Muscle of arm (tissue), 1 donor: ENCODE measurements at regions not wholly inside any gene's neighbourhood (a gene's known extent, or its start where the extent isn't known, plus 50 kb on each side); places are given as distances from the start of the nearest gene placed in this dataset.

Source experiments
- DNase-seq: peaks from one replicate; pipeline ENCODE4 v3.0.0-alpha.2; 2013

DNA sequence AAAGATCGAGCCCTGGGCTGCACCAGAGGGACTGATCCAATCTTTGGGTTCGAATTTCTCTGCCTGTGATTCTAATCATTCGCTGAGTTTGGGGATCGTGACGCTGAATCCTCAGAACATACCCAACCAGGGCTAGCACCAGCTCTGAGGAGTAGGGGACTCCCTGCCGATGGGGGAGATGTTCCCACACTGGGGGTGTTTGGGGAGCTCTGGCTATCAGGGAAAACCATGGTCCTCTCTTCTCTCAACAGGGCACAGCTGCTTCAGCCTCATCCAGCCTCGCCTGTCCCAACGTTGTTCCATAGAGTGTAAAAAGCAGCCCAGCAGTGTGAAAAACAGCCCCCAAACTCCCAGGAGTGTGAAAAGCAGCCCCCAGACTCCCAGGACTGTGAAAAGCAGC is 136.6 kb downstream of the ANKRD60 start:
- DNase-seq: no peak

DNA sequence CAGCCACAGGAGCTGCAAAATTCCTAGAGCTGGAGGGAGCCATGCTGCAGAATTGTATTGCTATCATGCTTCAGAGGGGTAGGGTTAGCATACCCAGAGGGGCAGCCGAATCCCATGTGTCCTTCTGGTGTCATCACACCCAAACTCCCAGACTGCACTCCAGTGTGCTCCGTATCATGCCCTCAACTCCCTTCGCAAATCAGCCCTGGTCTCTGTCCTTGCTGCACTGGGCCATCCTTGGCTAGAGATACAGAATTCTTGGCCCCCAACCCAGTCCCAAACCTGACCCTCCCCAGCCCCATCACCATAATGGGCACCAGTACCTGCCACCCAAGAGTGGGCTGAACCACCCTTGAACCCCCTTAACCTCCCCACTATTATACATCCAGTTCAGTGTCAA is 138.3 kb downstream of the ANKRD60 start:
- no peak for DNase-seq

DNA sequence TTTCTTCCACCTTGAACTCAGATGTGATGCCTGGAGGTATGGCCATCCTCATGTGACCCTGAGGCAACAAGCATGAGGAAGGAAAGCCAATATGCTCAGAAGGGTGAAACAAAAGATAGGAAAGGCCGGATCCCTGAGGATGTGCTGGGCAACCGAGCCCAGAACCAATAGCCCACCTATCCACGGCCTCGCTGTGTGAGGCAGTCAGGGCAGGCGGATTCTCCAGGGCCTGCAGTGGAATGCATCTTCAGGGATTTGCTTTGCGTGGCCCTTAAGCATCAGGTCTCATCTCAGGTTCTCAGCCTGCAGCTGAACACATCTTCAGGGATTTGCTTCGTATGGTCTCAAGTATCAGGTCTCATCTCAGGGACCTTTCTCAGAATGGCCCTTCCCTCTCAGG is 139.8 kb downstream of the ANKRD60 start:
- no peak for DNase-seq

DNA sequence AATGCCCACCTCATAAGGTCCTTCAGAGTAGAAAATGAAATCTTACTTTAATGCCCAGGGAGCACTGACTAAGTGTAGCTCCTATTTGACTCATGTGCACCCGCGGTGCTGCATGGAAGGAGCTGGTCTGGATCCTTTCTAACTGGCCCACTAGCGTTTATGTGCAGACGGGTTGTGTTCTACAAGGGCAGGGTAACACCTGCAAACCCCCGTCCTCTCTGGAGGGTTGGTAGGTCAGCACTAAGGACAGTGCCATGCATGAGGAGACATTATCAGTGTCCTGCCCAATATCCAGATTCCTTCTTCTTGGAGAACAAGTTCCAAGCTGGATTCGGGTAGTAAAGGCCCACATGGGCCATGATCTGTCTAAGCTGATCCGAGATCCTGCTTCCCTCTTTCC is 140.3 kb downstream of the ANKRD60 start:
- DNase-seq: no peak

DNA sequence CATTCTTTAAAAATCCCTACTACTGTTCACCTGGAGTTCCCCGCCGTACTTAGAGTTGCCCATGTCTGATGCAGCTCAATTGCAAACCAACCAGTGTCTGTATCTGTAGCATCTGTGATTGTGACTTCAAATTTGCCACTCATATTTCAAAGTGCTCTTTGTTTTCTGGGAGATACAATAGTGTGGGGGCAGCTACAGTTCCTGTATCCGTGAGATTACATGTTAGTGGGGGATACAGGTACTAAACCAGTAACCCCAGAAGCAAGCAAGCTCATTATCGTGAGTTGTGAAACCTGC is 140.9 kb downstream of the ANKRD60 start:
- no peak for DNase-seq

DNA sequence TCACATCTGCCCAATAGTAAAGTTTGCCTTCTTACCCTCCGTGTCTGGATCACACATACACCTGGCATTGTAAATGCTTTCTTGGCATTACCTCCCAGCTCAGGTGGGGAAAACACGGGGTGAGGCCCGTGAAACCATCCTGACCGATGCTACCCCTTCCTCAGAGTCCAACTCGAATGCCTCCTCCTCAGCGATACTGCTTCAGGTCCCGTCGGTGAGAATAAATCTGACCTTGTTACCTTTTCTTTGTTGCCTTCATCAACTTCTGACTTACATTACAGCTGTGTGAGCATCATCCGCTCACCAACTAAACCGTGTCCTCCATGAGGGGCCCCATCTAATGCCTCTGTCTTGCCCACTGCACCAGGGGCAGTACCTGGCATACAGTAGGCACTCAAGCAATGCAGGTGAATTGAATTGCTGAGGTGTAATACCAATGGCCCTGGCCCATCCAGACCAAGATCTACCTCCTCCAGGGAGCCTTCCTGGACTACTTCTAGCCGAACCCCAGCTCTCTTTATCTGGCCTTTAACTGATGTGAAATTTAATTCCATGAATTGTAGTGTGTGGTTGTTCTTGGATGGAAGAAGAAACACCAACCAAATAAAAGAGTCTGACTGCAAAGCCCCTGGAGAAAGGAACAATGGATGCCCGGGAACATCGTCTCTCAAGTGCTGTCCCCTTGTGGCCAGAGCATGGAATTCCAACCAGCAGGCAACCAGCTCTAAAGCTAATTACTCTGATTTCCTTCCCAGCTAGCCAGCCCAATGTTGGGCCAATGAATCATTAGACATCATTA is 141.5 kb downstream of the ANKRD60 start:
- peak; percentile 28 for DNase-seq

DNA sequence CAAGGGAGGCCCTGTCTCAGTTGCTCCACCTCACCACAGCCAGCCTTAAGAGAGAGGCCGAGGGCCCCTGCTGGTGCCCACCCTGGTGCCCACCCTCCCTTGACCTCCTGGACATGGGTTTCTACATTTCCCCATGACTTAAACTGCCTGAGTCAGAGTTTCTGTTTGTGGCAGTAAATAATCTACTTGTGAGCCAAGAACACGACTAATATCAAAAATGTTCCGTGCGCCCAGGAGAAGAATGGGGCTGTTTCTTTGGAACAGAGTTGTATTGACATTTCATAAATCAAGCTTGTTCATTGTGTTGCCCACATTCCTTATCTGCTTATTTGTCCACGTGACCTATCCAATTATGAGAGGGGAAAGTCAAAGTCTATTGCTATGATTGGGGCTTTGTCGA is 143.5 kb downstream of the ANKRD60 start:
- DNase-seq: no peak

DNA sequence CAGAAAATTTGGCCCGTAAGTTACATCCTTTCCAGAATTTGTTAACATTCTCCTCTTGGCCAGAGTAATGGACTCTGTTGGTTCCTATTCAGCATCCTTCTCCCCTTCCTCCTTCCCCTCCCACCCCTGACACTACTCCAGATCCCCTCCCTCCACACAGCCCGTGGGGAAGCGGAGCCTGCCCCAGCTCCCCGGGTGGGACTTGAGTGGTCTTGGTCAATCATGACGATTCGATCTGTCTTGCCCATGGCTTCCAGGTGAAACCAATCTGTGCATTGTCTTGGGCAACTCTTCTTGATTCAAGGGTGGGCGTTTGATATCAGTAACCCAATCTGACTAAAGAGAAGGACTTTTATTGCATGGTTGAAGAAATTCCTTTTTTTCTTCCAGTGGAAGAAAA is 143.9 kb downstream of the ANKRD60 start:
- no peak for DNase-seq

DNA sequence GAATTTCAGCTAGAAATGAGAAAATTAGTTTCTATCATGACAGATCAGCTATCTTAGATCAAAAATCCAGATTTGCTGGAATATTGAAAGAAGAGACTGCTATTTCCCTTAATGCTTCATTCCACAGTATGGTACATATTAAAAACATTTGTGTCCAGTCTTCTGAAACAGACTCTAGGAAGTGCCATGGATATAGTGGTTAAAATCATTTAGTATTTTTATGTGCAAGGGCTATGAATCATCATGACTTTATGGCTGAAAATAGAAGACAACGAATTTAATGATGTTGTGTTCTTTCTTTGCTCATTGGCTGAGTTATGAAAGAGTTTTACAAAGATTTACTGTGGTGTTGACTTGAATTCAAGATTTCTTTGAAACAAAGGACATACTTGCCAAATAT is 146.6 kb downstream of the ANKRD60 start:
- no peak for DNase-seq

DNA sequence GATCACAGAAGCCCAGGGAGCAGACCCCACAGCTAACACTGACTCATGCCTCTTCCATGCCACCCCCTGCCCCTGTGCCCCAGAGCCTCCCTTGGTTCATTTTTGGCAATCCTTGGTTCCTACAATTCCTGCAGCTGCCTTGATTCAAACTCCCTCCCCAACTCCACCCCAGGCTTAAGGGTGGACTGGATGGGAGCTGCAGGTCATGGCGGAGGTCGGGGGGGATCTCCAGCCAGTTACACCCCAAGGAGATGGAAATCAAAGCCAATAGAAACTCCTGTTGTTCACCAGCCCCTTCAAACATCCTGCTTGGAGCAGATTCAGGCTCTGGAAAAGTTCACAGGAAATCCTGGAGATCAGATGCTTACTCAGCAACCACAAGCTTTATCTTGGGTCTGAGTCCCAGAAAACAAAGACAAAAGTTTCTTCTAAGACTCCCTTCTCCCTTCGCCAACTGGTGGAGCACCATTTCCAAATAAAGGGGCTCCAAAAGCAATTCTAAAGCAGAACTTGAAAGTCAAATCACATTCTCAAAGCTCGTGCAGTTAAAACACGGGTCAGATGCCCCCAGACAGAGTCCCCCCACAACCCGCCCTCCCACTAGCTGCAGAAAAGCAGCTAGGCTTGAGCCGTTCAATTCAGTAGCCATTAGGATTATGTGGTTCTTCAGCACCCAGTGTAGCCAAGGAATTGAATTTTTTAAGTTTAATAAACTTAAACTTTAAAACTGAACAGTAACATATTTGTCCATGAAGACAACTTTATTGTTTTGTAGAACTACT is 149.5 kb downstream of the ANKRD60 start:
- DNase-seq: peak; percentile 35

DNA sequence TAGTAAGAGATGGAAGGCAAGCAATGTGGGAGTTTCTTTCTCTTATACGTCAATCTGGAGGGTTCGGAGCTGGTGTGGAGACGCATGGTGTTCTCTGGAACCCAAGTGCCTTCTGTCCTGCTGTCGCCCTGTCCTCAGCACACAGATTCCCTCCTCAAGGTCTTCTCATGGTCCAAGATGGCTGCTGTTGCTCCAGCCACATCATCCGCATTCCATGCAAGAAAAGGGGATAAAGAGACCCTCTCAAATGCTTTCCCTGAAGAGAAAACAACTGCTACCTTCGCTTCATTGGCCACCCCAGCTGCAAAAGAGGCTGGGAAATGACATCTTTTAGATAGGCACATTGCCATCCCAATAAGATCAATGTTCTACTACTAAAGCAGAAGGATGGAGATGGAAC is 151.2 kb downstream of the ANKRD60 start:
- DNase-seq: no peak

DNA sequence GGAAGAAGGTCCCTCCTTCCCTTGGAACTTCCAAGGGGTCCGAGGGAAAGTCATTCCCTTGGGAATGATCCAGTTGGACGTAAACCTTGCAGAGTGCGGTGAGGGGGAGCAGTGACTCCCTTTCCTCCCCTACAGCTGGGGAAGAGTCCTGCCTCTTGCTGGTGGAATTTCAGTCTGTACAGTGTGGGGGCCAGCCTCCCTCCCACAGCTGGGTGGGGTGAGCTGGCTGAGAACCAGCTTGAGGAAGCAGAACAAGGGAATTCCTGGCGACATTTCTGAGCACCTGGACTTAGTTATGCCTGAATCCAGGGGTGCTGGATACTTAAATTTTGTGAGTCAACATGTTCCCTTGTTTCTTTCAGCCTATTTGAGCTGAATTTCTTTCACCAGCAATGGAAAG is 152.0 kb downstream of the ANKRD60 start:
- no peak for DNase-seq

DNA sequence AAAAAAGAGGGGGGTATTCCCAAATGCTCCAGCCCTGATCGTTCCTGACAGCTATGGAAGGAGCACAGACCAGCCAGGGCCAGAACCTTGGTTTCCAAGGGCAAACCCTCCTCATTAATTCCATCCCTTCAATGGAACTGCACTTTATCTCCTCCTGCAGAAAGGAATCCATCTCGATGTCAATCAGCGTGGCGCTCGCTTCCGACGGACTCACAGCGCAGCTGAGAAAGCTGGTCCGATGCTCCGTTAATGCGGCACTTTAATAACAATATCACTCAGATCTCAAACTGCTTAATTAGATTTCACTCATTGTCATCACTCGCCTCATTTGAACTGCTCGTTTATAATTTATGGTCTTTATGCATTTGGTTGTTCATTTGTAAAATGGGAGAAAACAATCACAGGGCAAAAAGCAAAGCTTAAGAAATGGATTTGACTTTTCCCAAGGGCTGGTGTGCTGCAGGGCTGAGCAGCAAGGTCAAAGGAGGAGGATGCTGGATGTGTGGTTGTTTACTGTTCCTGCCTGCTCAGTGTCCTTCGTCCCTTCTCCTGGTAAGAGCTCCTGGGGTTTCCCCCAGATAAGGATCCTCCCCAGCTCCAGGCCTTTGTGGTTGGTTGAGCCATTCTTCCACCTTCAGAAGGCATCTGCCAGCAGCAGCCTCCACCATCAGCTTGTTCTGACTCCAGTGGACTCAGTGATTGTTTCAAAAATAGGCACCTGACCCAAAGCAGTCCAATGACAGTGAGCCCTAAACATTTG is 152.7 kb downstream of the ANKRD60 start:
- no peak for DNase-seq

DNA sequence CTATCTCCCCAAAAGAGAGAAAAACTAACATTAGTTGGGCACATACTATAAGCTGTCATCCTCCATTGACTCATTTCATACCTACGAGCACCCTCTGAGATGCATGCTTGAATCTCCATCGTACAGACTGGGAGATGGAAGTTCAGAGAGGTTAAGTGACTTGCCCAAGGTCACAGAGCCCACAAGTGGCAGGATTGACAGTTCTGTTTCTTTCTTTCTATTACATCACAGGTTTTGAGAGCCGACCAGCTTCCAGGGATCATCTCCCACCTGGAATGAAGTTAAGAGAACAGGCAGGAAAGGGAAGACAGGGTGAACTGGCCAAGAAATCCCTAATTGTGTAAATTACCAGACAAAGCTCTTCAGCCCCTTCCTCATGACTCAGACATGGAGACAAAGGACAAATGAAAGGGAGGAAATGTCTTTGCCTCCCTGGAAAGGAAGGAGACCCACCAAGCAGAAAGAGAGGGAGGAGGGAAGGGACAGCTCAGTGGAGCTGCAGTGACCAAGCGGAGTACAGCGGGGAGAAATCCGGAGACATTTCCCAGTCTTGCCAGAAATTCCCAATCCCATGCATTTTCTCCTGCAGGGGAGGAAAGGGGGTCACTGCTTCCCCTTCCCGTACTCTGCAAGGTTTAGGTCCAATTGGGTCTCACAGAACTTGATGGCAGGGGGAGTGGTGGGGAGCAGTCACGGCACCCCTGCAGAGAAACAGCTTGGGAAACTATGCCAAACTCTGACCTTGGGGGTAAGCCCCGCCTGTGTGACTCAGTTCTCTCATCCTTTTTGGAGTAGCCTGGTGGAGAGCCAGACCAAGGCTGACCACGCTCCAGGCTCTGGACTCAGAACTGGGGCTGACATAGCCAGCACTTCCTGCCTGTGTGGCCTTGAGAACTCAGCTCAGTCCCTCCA is 154.3 kb downstream of the ANKRD60 start:
- no peak for DNase-seq

DNA sequence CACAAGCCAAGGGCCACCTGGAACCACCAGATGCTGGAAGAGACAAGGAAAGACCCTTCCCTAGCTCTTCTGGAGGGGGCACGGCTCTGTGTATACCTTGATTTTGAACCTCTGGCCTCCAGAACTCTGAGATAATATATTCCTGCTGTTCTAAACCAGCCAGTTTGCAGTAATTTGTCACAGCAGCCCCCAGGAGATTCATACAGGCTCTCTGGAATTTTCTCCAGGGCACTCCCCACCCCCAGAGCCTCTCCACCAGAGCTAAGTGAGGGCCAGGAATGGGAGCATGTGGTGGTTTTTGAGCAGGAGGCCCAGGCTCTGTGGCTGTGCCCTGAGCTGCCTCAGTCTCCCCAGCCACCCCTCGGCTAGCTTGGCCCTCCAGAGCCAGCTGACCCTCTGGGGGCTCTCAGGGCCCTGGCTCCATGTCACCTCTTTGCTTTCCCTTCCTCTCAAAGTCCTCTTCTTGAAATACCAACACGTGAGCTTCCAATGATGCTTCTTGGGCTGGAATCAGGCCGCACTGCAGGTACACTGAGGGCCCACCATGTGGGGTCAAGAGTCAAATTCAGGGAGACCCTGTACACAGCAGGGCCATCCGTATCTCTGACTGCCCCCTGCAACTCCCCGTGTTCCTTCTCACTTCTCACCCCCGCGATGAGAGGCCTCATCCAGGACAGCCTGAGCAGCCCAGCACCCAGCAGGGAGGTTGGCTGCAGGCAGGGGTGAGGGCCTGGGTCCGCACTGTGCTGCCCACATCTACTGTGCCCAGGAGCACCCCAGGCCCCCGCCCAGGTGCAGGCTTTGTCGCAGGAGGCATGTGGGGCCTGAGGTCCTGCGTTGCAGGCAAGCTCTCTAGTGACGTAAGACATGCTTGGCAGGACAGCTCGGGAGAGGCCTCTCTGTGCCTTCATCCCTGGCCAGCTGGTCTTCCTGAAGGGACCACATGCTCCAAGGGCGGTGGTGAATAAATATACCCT is 155.5 kb downstream of the ANKRD60 start:
- DNase-seq: no peak

DNA sequence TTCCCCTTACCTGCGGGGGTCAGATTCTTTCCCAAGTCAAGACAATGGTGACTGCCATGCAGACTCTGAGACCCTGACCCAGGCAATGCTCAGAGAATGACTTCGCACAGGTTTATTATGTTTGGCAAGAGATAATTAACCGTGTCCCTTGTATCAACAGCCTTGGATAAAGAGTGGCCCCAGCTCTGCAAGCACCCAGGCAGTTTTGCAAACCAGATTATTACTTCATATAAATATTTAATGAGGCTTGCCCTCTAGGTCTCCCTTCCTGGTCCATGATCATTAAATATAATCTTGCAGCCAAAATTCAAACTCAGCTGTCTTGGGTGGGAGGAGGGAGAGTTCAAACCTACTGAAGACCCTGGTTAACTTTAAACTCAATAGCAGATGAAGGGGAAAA is 156.5 kb downstream of the ANKRD60 start:
- no peak for DNase-seq

DNA sequence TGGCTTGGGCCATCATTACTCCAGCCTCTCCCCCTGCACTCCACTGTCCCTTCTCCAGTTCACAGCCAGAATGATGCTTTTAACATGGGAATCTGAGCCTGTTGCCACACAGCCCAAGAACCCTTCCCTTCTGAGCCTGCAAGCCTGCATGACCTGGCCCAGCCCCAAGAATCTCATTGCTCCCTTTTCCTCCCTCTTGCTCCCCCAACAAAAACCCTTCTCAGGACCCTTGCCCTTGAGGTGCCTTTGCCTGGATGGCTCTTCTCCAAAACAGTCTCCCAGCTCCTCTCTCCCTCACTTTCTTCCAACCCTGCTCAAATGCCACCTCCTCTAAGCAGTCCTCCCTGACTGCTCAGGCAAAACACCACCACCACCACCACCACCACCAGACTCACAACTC is 157.2 kb downstream of the ANKRD60 start:
- DNase-seq: no peak

DNA sequence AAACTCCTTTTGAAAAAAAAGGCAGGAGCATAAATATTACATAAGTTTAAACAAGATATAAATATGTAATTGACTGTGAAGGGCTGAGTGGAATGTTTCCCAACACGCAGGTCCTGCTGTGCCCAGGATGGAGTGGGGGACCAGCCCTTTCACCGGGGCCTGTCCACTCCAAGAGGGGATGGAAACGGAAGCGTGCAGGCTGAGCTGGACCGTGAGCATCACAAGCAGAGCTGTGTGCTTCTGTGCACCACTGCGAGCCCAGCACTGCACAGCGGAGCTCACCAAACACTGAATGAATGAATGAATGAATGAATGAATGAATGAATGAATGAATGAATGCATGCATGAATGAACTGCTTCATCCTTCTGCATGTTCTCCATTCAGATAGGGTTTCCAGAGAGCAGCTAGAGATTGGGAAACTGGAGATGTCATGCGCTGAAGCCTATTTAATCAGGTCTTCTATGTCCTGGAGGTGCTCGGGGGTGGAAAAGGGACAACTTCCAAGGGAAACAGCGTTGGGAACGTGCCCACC is 157.7 kb downstream of the ANKRD60 start:
- no peak for DNase-seq

DNA sequence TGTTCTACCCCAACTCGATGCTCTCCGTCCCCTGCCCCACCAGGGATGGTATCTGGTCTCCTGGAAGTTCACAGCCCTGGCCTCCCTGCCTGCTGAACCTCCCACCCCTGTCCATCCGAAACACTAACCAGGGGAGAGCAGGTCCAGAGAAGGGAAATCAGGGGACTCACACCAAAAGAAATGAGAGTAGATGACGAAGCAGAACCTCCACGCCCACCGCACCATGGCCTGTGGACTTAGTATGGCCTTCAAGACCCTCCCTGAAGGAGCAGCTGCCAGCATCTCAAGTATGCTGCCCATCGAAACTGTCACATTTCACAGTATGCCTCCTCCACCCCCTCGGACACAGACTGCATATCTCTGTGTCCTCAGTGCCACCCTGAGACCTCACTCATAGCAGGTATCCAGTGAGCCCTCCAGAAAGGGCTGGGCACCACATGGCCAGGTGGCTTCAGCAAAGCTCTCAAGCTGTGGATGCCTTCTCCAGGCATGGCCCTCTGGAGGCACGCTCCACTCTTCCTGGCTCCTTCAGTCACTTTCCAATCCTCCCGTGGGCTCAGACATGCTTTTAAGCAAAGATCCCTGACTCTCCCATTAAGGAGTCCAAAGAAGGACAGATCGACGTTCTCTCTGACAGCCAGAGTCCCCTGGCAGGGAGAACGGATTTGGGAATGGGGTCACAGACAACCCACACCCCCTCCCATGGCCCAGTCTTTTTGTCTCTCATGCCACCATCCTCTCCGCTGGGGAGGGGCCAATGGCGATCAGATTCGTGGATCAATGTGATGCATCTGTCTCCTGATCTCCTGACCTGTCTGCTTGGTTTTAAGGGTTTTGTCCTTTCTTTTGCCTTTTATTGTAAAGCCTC is 158.4 kb downstream of the ANKRD60 start:
- DNase-seq: no peak
